Hematopoietic multipotent progenitor cell treated with erythropoietin and hydrocortisone succinate and interleukin-3 and kit ligand, for 17 days (in vitro differentiated cells): ENCODE measurements at regions not wholly inside any gene's neighbourhood (a gene's known extent, or its start where the extent isn't known, plus 50 kb on each side); places are given as distances from the start of the nearest gene placed in this dataset.

Experiments used
- DNase-seq: peaks from one replicate; pipeline ENCODE4 v3.0.0-alpha.2; 2015; ENCODE audit warnings: low spot score

GRCh38 chr11:128365044-128365443 is 222.3 kb downstream of the ETS1 start:
- no peak for DNase-seq

GRCh38 chr11:128361451-128362020 is 225.8 kb downstream of the ETS1 start:
- DNase-seq = no peak

GRCh38 chr11:128359515-128359914 is 227.8 kb downstream of the ETS1 start:
- DNase-seq = no peak

- no peak for DNase-seq
These were observed 230.3 kb downstream of the ETS1 start for GRCh38 chr11:128357073-128357472.

- no peak for DNase-seq
These were observed 231.8 kb downstream of the ETS1 start for GRCh38 chr11:128355558-128355957.

GRCh38 chr11:128354476-128354875 is 232.9 kb downstream of the ETS1 start:
- no peak for DNase-seq

- DNase-seq = no peak
These were observed 236.2 kb downstream of the ETS1 start for GRCh38 chr11:128351168-128351567.

- no peak for DNase-seq
These were observed 237.6 kb downstream of the ETS1 start for GRCh38 chr11:128349650-128350299.

GRCh38 chr11:128346804-128347203 is 240.6 kb downstream of the ETS1 start:
- DNase-seq = no peak

- no peak for DNase-seq
These were observed 242.0 kb downstream of the ETS1 start for GRCh38 chr11:128345316-128345715.

GRCh38 chr11:128343870-128344269 is 243.5 kb downstream of the ETS1 start:
- no peak for DNase-seq

GRCh38 chr11:128343135-128343514 is 244.2 kb downstream of the ETS1 start:
- DNase-seq = no peak

GRCh38 chr11:128342511-128343134 is 244.7 kb downstream of the ETS1 start:
- no peak for DNase-seq

- no peak for DNase-seq
These were observed 245.8 kb downstream of the ETS1 start for GRCh38 chr11:128341280-128342248.

GRCh38 chr11:128339792-128340191 is 247.6 kb downstream of the ETS1 start:
- no peak for DNase-seq

- DNase-seq = no peak
These were observed 248.5 kb downstream of the ETS1 start for GRCh38 chr11:128338811-128339210.

GRCh38 chr11:128336203-128336602 is 251.2 kb downstream of the ETS1 start:
- no peak for DNase-seq

GRCh38 chr11:128335729-128336128 is 251.6 kb downstream of the ETS1 start:
- DNase-seq = no peak

GRCh38 chr11:128334311-128335044 is 252.9 kb downstream of the ETS1 start:
- DNase-seq = no peak

- DNase-seq = no peak
These were observed 256.0 kb downstream of the ETS1 start for GRCh38 chr11:128331317-128331716.

GRCh38 chr11:128330203-128330602 is 257.2 kb downstream of the ETS1 start:
- no peak for DNase-seq
